NCI-H2029 treated with DMSO at 0.1 percent for 48 hours (cell line): ENCODE measurements at regions not wholly inside any gene's neighbourhood (a gene's known extent, or its start where the extent isn't known, plus 50 kb on each side); places are given as distances from the start of the nearest gene placed in this dataset.
"Not testable (repeated sequence)": the region's sequence is repeated elsewhere in the genome, so short reads cannot be mapped to it uniquely, and the experiment has no call there.

ENCODE experiments used
- DNase-seq: peaks from one replicate; lab custom pipeline; 2025; lab: John Stamatoyannopoulos, UW

- DNase-seq = no peak
These were observed 214.9 kb downstream of the KCNRG start for GRCh38 chr13:50229960-50230661.

GRCh38 chr13:50230662-50230978 lies 215.4 kb downstream of the KCNRG start:
- no peak for DNase-seq

DNA sequence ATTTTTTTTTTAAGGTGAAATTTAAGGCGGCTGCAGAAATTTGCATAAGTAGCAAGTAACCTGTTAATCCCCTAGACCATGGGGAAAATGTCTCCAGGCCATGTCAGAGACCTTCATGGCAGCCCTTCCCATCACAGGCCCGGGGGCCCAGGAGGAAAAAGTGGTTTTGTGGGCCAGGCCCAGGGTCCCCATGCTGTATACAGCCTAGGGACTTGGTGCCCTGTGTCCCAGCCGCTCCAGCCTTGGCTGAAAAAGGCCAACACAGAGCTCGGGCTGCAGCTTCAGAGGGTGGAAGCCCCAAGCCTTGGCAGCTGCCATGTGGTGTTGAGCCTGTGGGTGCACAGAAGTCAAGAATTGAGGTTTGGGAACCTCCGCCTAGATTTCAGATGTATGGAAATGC lies 218.3 kb downstream of the KCNRG start:
- DNase-seq = not testable (repeated sequence)

DNA sequence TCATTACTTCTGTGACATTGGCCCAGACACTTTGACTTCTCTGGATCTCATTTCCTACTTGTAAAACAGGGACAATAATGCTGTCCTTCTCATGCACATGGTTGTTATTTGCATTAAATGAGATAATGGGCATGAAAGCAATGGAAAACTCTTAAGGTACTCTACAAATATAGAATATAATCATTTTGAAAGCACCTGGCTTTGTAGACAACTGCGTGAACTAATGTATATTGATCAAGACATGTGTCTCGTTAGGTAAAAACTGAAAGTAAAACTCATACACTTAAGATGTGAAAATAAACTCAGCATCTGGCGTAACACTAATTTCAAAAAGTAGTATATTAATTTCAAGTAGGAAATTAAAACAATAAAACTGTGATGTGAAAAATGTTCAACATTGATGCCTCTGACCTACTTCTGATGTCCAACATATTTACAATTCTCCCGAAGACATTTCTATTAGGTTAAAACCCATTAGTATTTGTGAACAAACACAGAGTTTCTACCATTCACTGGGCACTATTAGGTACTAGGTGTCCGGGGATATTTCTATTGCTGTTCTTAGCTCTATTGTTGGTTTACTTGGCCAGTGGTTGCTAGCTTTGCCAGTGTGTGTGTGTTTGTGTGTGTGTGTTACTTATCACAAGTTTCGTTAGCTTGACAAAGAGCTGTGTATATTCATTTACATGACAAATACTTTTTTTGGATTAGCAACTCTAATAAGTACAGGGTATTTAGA lies 220.5 kb downstream of the KCNRG start:
- no peak for DNase-seq

DNA sequence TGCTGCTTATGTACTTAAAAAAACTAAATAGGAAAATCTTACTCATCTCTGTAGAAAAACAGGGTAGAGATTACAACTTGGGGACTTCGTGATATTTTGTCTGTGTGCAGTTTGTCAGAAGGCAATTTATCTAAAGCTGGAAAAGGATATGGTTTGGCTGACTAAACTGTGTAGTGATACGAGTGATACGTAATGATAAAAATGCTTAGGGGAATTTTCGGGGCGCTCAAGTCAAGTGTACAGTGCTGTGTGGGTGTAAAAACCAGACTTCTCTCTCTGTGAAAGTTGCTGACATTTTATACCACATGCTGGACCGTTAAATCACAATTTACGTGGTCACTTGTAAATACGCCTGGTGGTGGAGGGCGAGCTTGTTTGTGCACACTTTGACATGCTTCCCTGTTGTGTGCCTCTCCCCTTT lies 221.7 kb downstream of the KCNRG start:
- no peak for DNase-seq

DNA sequence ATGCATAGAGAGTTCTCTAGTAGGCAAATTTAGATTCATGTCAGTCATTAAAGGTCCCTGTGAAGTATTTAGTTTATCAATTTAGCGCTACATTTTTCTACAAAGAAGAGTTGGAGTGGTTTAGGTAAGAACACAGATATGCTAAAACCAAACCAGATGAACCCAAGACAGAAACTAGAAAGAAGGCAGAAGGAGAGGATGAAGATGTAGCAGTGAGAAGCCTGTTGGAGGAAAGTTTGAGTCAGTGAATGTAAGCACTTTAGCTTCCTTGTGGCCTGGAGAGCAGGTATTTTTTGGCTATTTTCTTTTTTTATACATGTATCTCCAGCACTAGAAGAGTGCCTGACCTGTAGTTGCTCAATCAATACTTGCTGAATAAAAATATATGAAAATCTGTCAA lies 223.7 kb downstream of the KCNRG start:
- DNase-seq = no peak

DNA sequence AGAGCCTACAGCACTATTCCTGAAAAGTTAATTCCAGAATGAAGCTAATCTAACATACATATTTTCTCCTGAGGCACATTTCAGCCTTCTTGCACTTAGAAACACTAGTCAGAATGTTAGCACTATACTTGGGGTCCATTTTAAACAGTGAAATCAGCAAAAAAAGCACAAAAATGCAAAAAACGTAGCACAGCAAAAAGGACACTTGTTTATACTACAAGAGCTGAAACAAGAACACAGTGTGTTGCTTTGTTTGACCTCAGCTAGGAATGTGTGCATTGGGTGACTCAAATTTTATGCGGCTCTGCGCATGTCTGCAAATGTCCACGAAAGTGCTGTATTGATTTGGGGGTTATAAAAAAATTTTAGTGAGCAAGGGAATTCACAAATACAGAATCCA lies 226.2 kb downstream of the KCNRG start:
- no peak for DNase-seq

DNA sequence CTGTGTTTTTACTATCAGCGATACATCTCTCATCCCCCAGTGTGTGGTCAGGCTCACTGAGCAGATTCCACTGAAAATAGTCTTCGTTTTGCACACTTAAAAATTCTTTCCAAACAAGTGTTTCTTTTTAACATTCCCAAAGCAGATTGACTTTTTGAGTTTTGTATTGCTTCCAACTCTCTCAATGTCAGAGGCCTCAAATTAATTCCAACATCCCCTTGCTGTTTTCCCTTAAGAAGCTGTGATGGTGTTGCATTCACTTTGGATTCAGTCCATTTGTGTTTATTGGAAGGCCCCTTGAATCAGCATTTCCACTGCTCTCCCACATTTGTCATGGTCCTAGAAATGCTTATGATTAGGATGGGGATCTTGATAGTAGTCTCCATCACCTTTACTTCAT lies 228.7 kb downstream of the KCNRG start:
- no peak for DNase-seq

- no peak for DNase-seq
These were observed 229.1 kb downstream of the KCNRG start for GRCh38 chr13:50244355-50244712.

- DNase-seq = no peak
These were observed 229.7 kb downstream of the KCNRG start for GRCh38 chr13:50244713-50245574.

DNA sequence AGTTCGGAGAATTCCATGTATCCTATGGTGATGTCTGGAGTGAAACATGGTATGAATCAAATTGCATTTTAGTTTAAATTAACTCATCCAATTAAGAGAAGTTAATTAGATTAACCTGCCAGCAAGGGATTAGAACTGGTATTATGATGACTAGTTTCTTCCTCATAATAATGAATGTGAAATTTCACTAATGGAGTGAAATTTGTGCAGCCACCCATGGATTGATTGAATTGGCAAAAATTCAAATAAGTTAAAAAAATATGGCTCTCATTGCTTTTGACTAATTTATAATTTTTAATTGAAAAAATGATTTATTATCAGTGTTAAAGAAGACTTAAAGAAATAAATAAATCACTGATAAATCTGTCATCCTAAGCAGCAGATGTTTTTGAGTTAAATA lies 232.0 kb downstream of the KCNRG start:
- no peak for DNase-seq

DNA sequence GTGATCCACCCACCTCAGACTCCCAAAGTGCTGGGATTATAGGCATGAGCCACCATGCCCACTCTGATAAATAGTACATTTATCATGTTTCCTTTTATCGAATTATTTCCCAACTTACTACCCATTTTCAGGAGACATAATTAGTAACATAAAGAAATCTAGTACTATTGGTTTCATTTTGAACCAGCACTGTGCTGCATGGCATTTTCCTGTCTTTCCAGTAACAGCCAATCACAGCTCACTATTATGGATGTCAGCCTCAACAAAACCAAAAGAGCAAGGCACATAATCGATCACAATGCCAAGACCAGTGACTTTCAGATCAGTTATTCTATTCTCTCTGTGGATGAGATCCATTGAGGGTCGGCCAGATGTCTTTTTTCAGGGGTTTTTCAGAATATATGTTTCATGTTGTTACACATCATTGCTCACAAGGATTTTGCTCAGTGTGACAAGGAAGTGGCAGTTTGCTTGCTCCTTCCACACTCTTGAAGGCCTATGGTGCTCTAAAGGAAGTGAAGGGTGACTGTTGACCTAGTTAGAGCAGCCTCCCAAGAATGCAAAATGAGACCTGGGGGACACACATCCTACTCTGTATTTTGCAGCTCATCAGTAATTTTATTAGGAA lies 233.4 kb downstream of the KCNRG start:
- DNase-seq = no peak

GRCh38 chr13:50249144-50249521 lies 233.9 kb downstream of the KCNRG start:
- DNase-seq = no peak

DNA sequence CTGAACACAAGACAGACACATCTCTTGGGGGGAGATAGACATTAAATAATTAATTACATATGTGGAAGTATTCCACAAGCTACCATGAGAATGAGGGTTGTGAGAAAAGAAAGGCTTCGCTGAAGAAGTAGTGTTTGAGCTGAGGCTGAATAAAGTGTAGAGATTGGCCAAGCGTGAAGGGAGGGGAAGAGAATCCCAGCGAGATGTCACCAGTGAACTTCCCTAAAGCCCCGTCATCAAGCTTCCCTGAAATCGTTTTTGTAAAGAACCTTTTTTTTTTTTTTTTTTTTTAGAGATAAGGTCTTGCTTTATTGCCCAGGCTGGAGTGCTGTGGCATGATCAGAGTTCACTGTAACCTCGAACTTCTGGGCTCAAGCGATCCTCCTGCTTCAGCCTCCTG lies 235.2 kb downstream of the KCNRG start:
- DNase-seq = no peak

DNA sequence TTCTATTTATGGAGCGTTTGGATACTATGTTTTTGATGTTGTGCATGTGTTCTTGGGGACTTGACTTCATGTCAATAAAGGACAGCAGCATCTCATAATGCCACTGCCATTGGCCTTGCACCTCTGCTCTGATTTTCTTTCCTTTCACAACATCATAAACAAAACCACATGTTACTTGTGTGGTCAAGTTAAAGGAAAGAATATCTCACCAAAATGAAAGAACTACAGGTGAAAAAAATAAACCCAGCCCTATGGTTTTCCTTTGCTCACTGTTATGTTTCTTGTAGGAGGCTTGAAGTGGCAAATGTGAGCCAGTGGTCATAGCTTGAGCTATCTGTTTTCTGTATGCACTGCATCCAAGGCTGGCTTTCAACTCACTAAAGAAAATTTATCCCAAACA lies 240.4 kb downstream of the KCNRG start:
- DNase-seq = no peak

DNA sequence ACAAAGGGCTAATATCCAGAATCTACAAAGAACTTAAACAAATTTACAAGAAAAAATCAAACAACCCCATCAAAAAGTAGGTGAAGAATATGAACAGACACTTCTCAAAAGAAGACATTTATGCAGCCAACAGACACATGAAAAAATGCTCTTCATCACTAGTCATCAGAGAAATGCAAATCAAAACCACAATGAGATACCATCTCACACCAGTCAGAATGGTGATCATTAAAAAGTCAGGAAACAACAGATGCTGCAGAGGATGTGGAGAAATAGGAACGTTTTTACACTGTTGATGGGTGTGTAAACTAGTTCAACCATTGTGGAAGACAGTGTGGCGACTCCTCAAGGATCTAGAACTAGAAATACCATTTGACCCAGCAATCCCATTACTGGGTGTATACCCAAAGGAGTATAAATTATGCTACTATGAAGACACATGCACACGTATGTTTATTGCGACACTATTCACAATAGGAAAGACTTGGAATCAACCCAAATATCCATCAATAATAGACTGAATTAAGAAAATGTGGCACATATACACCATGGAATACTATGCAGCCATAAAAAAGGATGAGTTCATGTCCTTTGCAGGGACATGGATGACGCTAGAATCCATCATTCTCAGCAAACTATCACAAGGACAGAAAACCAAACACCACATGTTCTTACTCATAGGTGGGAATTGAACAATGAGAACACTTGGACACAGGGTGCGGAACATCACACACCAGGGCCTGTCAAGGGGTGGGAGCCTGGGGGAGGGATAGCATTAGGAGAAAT lies 241.5 kb downstream of the KCNRG start:
- DNase-seq = not testable (repeated sequence)

DNA sequence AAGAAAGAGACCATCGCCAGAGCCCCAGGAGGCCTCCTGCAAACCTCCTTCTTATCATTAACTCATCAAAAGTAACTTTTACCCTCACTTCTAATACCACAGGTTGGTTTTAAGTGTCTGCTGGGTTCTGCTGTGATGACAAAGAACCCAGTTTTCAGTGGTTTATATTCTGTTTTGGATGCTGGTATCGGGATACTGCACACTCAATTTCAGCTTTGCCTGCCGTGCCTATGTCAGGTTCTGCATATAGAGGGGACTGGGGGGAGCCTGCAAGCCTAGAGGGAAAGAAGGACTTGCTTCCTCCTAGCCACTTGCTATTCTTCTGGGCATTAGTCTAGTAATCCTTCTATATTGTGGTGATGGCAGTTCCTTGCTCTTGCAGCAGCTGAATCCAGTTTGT lies 242.4 kb downstream of the KCNRG start:
- DNase-seq = no peak

DNA sequence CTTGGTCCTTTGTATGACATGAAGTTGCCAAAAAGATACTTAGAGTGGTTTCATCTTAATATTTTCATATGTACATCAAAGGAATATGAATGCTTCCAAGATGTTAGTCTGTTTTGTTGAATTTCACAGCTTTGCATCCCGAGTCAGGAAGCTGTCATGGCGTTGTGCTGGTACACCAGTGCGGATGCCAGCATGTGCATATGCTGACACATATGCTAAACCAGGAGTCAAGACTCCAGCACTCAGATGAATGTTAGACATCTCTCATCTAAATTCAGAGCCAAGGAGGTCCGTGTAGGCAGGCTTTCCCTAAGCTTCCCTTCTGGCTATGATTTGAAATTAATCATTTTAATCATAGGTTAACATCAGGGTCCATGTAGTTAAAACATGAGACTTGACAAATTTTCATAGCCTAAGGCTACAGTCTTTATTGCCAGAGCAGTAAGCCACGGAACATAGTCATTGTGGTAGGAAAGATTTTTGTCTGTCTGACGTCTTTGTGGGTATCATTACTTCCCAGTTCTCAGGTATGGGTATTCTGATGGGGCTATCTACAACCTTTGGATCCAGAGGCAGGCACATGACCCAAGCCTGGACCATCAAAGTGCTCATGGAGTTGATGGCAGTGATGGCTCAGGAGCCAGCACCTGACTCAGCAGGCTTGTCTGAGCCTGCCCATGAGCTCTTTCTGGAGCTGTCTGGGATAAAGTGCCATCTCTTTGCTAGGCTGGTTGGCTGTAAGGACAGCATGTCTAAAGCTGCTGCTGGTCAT lies 246.1 kb downstream of the KCNRG start:
- DNase-seq = no peak

DNA sequence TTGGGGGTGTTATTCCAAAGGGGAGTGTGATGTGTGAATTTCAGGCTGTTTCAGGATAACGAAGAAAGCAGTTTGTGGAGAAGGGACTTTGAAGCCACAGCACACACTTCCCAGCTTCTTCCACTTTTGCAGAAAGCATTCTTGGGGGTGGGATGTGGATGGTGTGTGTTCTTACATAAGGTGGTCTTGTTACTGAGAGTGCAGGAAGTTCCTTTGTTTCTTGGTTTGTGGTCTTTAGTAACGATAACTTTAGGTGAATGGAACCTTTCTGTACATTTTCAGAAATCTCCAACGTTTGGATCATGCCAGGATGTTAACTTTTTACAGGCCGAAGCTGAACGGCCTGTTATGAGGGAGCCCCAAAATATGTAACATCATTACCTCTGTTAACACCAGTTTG lies 251.8 kb downstream of the KCNRG start:
- no peak for DNase-seq

GRCh38 chr13:50267917-50268316 lies 252.7 kb downstream of the KCNRG start:
- DNase-seq = no peak

GRCh38 chr13:50268500-50268899 lies 253.3 kb downstream of the KCNRG start:
- no peak for DNase-seq
